ENCODE measurements at regions not wholly inside any gene's neighbourhood (a gene's known extent, or its start where the extent isn't known, plus 50 kb on each side); places are given as distances from the start of the nearest gene placed in this dataset.

DNA sequence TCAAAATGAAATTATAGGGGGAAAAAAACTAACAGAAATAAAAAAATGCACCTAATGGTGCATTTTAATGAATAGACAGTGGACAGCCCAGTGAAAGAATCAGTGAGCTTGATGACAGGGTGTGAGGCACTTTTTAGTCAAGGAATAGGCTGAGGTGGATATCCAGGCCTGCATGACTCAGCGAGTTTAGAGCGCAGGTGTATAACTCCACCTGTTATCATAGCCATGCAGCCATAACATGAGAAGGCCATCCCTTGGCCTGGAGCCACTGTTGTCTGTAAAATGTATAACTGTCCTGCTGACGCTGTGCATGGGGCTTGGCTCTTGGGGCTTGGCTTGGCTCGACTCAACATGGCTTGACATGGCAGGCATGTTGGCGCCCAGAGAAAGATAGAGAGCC is 331.5 kb upstream of the NOX3 start:
- Histone ChIP-seq H3K9me2 (ENCODE audit: insufficient read depth, low read length) (no peaks in the 10 kb centered on the region), H3K4me3 (ENCODE audit: low read depth, low read length, poor library complexity, severe bottlenecking) (no peak overlapping the region), H3K4me2 (ENCODE audit: low read length) (no peak overlapping the region), H3K4me1 (ENCODE audit: insufficient read depth, low read length, poor library complexity, severe bottlenecking) (no peaks in the 10 kb centered on the region), H2AFZ (ENCODE audit: low read length) (no peak overlapping the region), H3K36me3 (ENCODE audit: insufficient read depth, low read length) (no peaks in the 10 kb centered on the region), H3K9me3 (ENCODE audit: low read length) (peaks cover 8% of the 10 kb centered on the region; the same call in 1 of the 2 replicates), H3K27ac (ENCODE audit: low read depth, low read length, poor library complexity, severe bottlenecking) (no peak overlapping the region), H3K79me2 (ENCODE audit: insufficient read depth, low read depth, low read length) (no peaks in the 10 kb centered on the region), H4K20me1 (ENCODE audit: insufficient read depth, low read length) (no peaks in the 10 kb centered on the region)
- POLR2A ChIA-PET: no interaction called here
- TF ChIP-seq EZH2phosphoT487 (IDR thresholded peaks at IDR 0.05; ENCODE audit: borderline replicate concordance, low read depth, low read length): no peak
- no TSS peak for BruUV-seq (replicated peaks)
- CTCF ChIA-PET (ENCODE audit: unreplicated experiment): no interaction called here
- intact Hi-C loops (cut with micrococcal nuclease; ENCODE audit: unreplicated experiment): no loop called here
- peak; percentile 48 for DNase-seq (ENCODE audit: low spot score)

DNA sequence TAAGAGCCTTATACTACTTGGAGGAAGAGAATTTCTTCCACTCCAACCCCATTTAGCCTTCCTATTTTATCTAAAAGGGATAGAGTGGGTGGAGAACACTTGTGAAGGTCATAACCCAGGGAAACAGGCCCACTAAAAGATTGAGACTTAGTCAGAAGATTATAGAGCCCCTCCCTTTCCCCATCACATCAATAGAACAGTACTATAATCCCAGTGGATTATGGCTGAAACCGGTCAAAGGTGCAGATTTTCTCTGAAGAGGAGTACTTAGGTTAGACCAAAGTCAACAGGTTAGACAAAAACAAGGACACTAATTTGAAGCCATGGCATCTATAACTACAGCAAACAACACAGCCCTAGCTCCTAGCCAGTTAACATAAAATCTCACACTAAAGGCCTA is 330.9 kb upstream of the NOX3 start:
- H3K9me2 ChIP-seq (ENCODE audit: insufficient read depth, low read length): no peaks in the 10 kb centered on the region
- CTCF ChIA-PET (ENCODE audit: unreplicated experiment): no interaction called here
- no peaks in the 10 kb centered on the region for H3K4me1 ChIP-seq (ENCODE audit: insufficient read depth, low read length, poor library complexity, severe bottlenecking)
- H2AFZ ChIP-seq (ENCODE audit: low read length): no peak overlapping the region
- H3K4me2 ChIP-seq (ENCODE audit: low read length): no peak overlapping the region
- no peaks in the 10 kb centered on the region for H4K20me1 ChIP-seq (ENCODE audit: insufficient read depth, low read length)
- H3K9me3 ChIP-seq (ENCODE audit: low read length): peaks cover 8% of the 10 kb centered on the region; the same call in 1 of the 2 replicates
- intact Hi-C loops (cut with micrococcal nuclease; ENCODE audit: unreplicated experiment): no loop called here
- H3K36me3 ChIP-seq (ENCODE audit: insufficient read depth, low read length): no peaks in the 10 kb centered on the region
- H3K4me3 ChIP-seq (ENCODE audit: low read depth, low read length, poor library complexity, severe bottlenecking): no peak overlapping the region
- TF ChIP-seq, protein P1, sequence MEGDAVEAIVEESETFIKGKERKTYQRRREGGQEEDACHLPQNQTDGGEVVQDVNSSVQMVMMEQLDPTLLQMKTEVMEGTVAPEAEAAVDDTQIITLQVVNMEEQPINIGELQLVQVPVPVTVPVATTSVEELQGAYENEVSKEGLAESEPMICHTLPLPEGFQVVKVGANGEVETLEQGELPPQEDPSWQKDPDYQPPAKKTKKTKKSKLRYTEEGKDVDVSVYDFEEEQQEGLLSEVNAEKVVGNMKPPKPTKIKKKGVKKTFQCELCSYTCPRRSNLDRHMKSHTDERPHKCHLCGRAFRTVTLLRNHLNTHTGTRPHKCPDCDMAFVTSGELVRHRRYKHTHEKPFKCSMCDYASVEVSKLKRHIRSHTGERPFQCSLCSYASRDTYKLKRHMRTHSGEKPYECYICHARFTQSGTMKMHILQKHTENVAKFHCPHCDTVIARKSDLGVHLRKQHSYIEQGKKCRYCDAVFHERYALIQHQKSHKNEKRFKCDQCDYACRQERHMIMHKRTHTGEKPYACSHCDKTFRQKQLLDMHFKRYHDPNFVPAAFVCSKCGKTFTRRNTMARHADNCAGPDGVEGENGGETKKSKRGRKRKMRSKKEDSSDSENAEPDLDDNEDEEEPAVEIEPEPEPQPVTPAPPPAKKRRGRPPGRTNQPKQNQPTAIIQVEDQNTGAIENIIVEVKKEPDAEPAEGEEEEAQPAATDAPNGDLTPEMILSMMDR (conservative IDR thresholded peaks at IDR 0.05; ENCODE audit: low read length): no peak
- TF ChIP-seq EZH2phosphoT487 (IDR thresholded peaks at IDR 0.05; ENCODE audit: borderline replicate concordance, low read depth, low read length): no peak
- no peak overlapping the region for H3K27ac ChIP-seq (ENCODE audit: low read depth, low read length, poor library complexity, severe bottlenecking)
- DNase-seq (ENCODE audit: low spot score): no peak
- no TSS peak for BruUV-seq (replicated peaks)
- no peaks in the 10 kb centered on the region for H3K79me2 ChIP-seq (ENCODE audit: insufficient read depth, low read depth, low read length)
- POLR2A ChIA-PET: interaction anchor here (0.5 kb wide), 1 partner anchor 74 kb away, joined by 3 read pairs; no protein-coding TSS in a partner anchor

DNA sequence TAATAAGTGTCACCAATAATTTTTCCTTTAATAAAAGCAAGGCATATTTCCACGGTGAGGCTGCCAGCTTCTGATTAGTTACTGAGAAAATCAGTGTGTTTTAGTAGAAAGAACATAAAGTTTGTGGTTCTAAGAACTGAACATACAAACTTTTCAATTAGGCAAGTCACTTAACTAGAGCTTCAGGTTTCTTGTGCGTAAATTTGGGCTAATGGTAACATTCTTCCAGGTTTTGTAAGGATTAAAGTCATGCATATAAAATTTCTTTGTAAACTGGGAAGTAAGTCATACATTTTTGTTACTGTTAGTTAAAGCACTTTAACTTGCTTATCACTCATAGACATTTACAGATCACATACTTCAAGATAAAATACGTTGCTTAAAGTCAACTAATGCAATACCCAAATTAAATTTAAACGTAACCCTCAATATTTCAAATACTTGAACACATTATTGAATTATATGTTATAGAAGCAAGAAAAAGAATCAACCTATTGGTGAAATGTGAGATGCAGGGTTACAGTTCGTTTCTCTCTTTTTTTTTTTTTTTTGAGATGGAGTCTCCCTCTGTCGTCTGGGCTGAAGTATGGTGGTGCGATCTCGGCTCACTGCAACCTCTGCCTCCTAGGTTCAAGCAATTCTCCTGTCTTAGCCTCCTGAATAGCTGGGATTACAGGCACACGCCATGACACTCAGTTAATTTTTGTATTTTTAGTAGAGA is 327.3 kb upstream of the NOX3 start:
- Histone ChIP-seq H3K79me2 (ENCODE audit: insufficient read depth, low read depth, low read length) (no peaks in the 10 kb centered on the region), H4K20me1 (ENCODE audit: insufficient read depth, low read length) (no peaks in the 10 kb centered on the region), H3K4me3 (ENCODE audit: low read depth, low read length, poor library complexity, severe bottlenecking) (no peak overlapping the region), H3K4me2 (ENCODE audit: low read length) (no peak overlapping the region), H3K27ac (ENCODE audit: low read depth, low read length, poor library complexity, severe bottlenecking) (no peak overlapping the region), H2AFZ (ENCODE audit: low read length) (no peak overlapping the region), H3K36me3 (ENCODE audit: insufficient read depth, low read length) (no peaks in the 10 kb centered on the region), H3K9me3 (ENCODE audit: low read length) (peaks cover 8% of the 10 kb centered on the region; the same call in 1 of the 2 replicates), H3K9me2 (ENCODE audit: insufficient read depth, low read length) (no peaks in the 10 kb centered on the region), H3K4me1 (ENCODE audit: insufficient read depth, low read length, poor library complexity, severe bottlenecking) (no peaks in the 10 kb centered on the region)
- TF ChIP-seq, protein P1 (conservative IDR thresholded peaks at IDR 0.05; ENCODE audit: low read length): no peak
- no peak for TF ChIP-seq EZH2phosphoT487 (IDR thresholded peaks at IDR 0.05; ENCODE audit: borderline replicate concordance, low read depth, low read length)
- BruUV-seq (replicated peaks): no TSS peak
- POLR2A ChIA-PET: interaction anchor here (1.5 kb wide), 1 partner anchor 8 kb away, joined by 6 read pairs; no protein-coding TSS in a partner anchor
- intact Hi-C loops (cut with micrococcal nuclease; ENCODE audit: unreplicated experiment): no loop called here
- no peak for DNase-seq (ENCODE audit: low spot score)
- CTCF ChIA-PET (ENCODE audit: unreplicated experiment): no interaction called here

Measured in OCI-LY7 (cell line).